ENCODE measurements at regions not wholly inside any gene's neighbourhood (a gene's known extent, or its start where the extent isn't known, plus 50 kb on each side); places are given as distances from the start of the nearest gene placed in this dataset.

- TF ChIP-seq ELK1 (IDR thresholded peaks at IDR 0.05; ENCODE audit: low read depth, low read length) (no peak), MYC (IDR thresholded peaks at IDR 0.05; ENCODE audit: borderline replicate concordance, low read length) (no peak)
Observed at GRCh38 chr15:60119101-60119500, 115.0 kb downstream of the FOXB1 start.

All from A549 (cell line).